GM12873 (cell line): ENCODE measurements at regions not wholly inside any gene's neighbourhood (a gene's known extent, or its start where the extent isn't known, plus 50 kb on each side); places are given as distances from the start of the nearest gene placed in this dataset.

ENCODE experiments used
- CTCF ChIP-seq: IDR thresholded peaks from 2 replicates; pipeline ENCODE4 v1.5.1; 2012; ENCODE audit warnings: low read depth, mild to moderate bottlenecking, moderate library complexity, low read length, control low read depth; ENCODE audit not compliant: insufficient read depth; ENCODE audit errors: missing control alignments

DNA sequence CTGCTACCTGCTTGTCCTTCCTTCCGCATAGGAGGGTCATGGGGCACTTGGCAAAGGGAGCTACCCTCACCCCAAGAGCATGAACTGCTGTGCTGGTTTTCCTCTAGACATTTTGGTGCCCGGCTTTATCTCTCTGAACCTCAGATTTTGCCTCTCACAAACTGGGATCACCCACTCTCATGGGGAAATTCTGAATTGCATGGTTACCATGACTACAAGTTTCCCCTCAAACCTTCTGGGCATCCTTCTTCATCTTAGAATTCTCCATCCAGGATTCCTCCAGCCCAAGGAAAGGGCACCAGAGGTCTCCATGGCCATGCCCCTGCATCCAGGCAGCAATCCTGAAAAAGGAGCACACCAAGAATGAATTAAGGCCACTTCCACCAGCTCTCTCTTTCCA, 180.1 kb upstream of the NECTIN1 start:
- no peak for TF ChIP-seq CTCF

DNA sequence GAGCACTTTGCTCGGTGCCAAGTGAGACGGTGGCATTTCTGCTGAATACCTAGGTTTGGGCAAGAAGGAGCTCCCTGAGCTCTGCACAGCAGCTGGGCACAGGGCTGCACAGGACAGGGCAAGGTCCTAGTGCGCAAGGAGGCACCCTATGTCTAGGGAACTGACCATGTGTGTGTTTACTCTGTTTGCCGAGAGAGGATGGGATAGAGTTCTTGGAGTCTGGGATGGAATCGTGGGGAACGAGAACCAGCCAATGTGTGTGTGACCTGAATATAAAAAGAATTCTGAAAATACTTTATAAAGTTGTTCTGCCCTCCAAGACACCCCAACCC, 179.5 kb upstream of the NECTIN1 start:
- no peak for TF ChIP-seq CTCF

DNA sequence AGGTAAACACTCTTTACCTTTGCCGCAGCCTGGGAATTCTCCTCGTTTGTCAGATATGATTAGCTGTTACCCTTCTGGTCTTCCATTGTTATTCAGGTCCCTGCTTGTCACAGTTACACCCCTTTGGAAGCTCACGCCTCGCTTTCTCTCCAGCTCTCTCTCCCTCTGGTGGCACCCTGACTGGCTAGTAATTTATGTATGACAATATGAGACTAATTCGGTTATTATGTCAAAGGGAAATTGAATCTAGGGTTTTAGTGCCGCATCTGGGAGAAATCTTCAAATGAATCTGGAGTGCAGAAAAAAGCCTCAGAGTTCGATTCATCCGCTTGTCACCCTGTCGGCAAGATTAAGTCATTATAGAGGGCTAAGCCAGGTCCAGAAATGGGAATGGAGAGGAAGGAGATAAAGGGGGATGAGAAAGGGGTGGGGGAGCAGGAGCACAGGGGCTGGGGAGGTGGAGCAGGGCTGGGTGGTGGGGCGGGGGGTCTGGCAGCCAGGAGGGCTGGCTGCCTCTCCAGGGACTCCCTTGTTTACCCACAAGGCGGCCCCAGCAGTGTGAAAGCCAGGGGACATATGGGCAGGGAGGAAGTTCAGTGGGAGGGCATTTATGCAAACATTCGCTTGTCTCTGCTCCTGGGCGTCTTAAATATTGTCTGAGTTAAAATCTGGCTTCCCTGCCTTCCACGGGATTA, 179.0 kb upstream of the NECTIN1 start:
- TF ChIP-seq CTCF, result no peak

DNA sequence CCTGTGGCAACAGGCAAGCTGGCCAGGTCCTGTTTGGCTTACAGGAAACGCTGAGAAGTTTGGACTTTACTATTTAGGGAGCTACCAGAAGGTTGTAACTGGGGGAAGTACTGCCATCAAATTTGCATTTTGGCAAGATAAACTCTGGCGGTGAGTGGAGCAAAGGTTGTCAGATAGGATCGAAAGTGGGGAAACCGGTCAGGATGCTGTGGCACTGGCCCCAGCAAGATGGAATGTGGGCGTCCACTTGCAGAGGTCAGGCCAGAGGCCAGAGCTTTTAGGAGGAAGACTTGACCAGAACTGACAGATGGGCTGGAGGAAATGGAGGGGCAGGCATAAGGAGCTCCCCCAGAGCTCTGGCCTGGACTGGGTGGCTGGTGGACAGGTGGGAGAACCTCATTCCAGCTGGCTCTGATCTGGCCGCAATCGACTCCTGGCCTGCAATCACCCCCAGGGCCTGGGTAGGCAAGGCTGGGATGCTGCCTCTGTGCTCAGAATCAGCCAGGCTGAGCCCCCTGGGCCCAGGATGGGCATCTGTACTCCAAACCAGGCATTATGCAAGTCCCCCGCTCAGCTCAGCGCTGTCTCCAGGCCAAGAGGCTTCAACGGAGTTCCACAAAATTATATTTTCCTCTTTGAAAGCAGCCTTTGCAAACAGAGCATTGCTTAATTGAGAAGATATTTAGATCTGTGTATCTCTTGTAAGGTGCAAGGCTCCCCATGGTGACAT, 178.3 kb upstream of the NECTIN1 start:
- no peak for TF ChIP-seq CTCF

DNA sequence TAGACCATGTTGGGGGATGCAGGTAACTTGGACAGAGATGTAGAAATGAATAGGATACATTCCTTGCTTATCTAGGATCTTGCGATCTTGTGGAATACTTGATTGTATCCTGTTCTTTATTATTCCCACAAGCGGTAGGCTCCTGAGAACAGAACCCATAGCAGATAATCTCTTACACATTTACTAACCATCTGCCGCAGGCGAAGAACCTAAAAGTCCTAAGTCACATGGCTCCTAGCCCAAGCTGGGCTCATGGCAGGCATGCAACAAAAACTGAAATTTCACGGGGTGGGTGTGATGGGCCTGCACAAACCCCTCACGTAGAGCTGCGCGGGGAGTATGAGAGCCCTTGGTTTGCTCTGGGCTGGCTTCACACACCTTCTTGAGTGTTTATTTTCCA, 177.4 kb upstream of the NECTIN1 start:
- no peak for TF ChIP-seq CTCF

DNA sequence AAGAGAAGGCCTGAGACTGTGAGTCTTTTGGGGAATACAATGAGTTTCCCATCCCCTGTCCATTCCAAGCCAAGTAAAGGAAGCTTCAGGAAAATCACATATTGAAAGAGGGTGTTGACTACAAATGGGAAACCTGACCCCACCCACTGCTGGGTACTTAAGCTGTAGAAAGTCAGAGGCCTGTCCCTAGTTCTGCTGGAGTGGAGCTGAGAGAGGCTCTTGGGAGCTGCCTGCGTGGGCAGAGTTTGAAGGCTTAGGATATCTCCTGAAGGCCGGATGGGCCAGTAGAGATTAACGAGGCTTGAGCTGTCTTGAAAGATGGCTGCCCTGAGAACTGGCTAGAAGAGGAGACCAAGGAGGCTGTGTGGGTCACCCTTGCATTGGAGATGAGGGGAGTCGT, 176.2 kb upstream of the NECTIN1 start:
- TF ChIP-seq CTCF, result no peak

DNA sequence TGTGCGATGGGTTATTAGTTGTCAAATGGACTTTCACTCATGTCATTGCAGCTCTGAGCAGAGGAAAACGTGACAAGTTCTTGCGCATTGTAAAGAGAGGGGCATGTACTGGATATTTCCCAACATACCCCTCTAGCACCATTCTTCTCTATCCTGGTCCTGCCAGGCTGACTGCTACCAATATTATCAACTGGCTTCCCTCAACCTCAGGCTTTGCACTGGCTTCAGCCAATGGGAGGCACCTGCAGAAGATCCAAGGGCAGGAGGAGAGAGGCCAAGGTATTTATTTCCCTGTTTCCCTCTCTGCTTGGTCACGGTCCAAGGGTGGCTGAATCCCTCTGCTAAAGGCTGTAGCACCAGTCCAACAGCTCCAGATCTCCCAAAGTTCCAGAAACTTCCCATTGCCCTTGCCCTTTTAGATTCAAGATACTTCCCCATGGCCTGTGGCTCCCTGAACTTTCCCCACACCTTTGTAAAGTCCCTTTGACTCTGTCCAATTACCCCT, 175.6 kb upstream of the NECTIN1 start:
- TF ChIP-seq CTCF, result no peak
